ENCODE measurements at regions not wholly inside any gene's neighbourhood (a gene's known extent, or its start where the extent isn't known, plus 50 kb on each side); places are given as distances from the start of the nearest gene placed in this dataset.

DNA sequence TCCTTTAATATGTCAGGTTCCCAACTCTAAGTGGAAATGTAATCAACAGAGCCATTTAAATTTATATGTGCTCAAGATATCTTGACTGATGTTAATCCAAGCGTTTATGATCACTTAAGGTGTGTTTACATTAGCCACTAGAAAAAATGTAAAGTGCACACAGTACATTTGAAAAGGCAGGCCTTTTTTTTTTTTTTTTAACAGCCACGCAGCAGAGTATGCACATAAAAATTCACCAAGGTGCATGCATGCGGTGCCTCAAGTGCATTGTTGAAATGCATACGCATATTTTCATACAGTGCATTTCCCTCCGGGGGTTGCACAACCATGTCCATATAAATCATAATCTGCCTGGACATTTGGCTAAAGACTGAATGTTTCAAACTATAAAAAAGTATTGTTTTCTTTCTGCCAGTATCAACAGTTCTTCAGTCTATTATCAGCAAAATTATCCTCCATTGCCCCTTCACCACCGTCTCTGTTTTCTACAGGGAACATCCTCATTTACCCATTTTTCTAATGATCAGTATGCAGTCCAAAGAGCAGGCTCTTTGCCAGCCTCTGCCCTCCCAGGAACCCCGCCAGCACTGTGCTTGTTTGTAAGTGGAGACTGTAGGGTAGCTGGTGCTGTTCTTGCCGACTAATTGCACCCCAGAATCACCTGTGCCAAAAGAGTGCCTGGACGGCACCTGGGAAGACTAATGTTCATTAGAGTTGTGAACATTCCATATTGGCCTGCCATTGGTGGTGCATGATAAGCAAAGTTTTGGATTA, 611.2 kb upstream of the CFAP20DC start:
- Histone ChIP-seq H3K9ac (ENCODE audit: extremely low read depth, low read length, poor library complexity, severe bottlenecking) (no peak overlapping the region), H3K4me1 (ENCODE audit: control insufficient read depth, insufficient read depth, low read length) (peaks cover 5% of the 10 kb centered on the region), H3K36me3 (ENCODE audit: control insufficient read depth, insufficient read depth, low read length) (no peaks in the 10 kb centered on the region), H3K9me3 (ENCODE audit: control insufficient read depth, low read length) (no peaks in the 10 kb centered on the region), H3K27ac (ENCODE audit: low read depth, low read length) (no peak overlapping the region), H3K27me3 (ENCODE audit: control insufficient read depth, insufficient read depth, low read length, poor library complexity, severe bottlenecking) (no peaks in the 10 kb centered on the region), H3K4me3 (ENCODE audit: low read length) (no peak overlapping the region)
- Mint-ChIP-seq H3K36me3 (ENCODE audit: low read depth) (no peaks in the 10 kb centered on the region), H3K4me3 (no peak overlapping the region), H3K4me1 (peaks cover 28% of the 10 kb centered on the region), H3K27me3 (ENCODE audit: insufficient read depth) (peaks cover 8% of the 10 kb centered on the region), H3K9me3 (peaks cover 1% of the 10 kb centered on the region), H3K27ac (no peak overlapping the region)
- 83 to 84% methylated on average over 8 to 9 of the region's 9 CpGs for WGBS, 2 experiments (ENCODE audit: insufficient coverage in 1 of 2, insufficient read length in 1 of 2)
- TF ChIP-seq, protein P1, sequence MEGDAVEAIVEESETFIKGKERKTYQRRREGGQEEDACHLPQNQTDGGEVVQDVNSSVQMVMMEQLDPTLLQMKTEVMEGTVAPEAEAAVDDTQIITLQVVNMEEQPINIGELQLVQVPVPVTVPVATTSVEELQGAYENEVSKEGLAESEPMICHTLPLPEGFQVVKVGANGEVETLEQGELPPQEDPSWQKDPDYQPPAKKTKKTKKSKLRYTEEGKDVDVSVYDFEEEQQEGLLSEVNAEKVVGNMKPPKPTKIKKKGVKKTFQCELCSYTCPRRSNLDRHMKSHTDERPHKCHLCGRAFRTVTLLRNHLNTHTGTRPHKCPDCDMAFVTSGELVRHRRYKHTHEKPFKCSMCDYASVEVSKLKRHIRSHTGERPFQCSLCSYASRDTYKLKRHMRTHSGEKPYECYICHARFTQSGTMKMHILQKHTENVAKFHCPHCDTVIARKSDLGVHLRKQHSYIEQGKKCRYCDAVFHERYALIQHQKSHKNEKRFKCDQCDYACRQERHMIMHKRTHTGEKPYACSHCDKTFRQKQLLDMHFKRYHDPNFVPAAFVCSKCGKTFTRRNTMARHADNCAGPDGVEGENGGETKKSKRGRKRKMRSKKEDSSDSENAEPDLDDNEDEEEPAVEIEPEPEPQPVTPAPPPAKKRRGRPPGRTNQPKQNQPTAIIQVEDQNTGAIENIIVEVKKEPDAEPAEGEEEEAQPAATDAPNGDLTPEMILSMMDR (conservative IDR thresholded peaks at IDR 0.05) = no peak
- no peak for DNase-seq

DNA sequence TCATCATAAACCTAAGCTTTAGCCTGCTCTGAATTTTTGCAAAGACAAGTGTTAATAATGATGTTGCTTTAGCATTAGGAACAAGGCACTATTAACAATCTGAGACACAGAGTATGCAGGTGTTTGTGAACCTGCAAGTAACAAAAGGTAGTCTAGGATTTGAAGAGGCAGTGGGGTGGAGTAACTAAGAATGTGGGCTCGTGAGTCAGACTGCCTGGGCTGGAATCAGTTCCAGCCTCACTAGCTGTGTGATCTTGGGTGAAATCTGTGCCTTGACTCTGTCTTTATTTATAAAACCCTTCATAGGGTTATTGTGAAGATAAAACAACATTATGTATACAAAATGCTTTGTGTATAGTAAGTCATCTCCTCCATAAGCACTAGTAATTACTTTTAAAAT, 610.6 kb upstream of the CFAP20DC start:
- Mint-ChIP-seq H3K27me3 (ENCODE audit: insufficient read depth) (peaks cover 8% of the 10 kb centered on the region), H3K27ac (no peak overlapping the region), H3K36me3 (ENCODE audit: low read depth) (no peaks in the 10 kb centered on the region), H3K9me3 (peaks cover 1% of the 10 kb centered on the region), H3K4me1 (peaks cover 26% of the 10 kb centered on the region), H3K4me3 (no peak overlapping the region)
- Histone ChIP-seq H3K9me3 (ENCODE audit: control insufficient read depth, low read length) (no peaks in the 10 kb centered on the region), H3K27me3 (ENCODE audit: control insufficient read depth, insufficient read depth, low read length, poor library complexity, severe bottlenecking) (no peaks in the 10 kb centered on the region), H3K27ac (ENCODE audit: low read depth, low read length) (no peak overlapping the region), H3K9ac (ENCODE audit: extremely low read depth, low read length, poor library complexity, severe bottlenecking) (no peak overlapping the region), H3K36me3 (ENCODE audit: control insufficient read depth, insufficient read depth, low read length) (no peaks in the 10 kb centered on the region), H3K4me3 (ENCODE audit: low read length) (no peak overlapping the region), H3K4me1 (ENCODE audit: control insufficient read depth, insufficient read depth, low read length) (peaks cover 5% of the 10 kb centered on the region)
- DNase-seq = no peak
- TF ChIP-seq, protein P1 (conservative IDR thresholded peaks at IDR 0.05) = no peak
- WGBS, 2 experiments (ENCODE audit: insufficient coverage in 1 of 2, insufficient read length in 1 of 2) = 73% methylated on average over 1 of the region's 1 CpG; no CpG with 5 or more reads in 1 of the 2 experiments

DNA sequence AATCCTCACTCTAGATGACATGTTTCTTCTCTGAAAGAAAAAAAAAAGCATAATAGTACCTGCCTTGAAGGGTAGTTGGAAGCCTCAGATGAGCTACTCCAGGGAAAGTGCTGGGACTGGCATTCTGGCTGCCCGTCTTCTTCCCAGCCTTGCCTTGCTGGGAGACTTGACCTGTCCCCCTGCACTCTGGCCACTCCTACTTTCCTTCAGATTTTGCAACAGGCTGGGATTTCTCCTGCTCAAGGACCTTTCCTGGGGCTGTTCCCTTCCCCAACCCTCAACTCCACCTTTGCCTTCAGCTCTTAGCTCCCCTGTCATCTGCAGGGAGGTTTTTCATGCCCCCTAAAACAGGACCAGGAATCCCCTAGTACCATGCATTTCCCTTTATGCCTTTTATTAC, 609.9 kb upstream of the CFAP20DC start:
- peaks cover 23% of the 10 kb centered on the region for H3K4me1 Mint-ChIP-seq
- DNase-seq = no peak
- Histone ChIP-seq H3K9me3 (ENCODE audit: control insufficient read depth, low read length) (no peaks in the 10 kb centered on the region), H3K36me3 (ENCODE audit: control insufficient read depth, insufficient read depth, low read length) (no peaks in the 10 kb centered on the region), H3K4me3 (ENCODE audit: low read length) (no peak overlapping the region), H3K27ac (ENCODE audit: low read depth, low read length) (no peak overlapping the region), H3K9ac (ENCODE audit: extremely low read depth, low read length, poor library complexity, severe bottlenecking) (no peak overlapping the region), H3K4me1 (ENCODE audit: control insufficient read depth, insufficient read depth, low read length) (peaks cover 4% of the 10 kb centered on the region), H3K27me3 (ENCODE audit: control insufficient read depth, insufficient read depth, low read length, poor library complexity, severe bottlenecking) (no peaks in the 10 kb centered on the region)
- peaks cover 1% of the 10 kb centered on the region for H3K9me3 Mint-ChIP-seq
- WGBS, 2 experiments (ENCODE audit: insufficient coverage in 1 of 2, insufficient read length in 1 of 2) = 88% methylated on average over 1 of the region's 1 CpG; no CpG with 5 or more reads in 1 of the 2 experiments
- no peak overlapping the region for H3K27ac Mint-ChIP-seq
- H3K27me3 Mint-ChIP-seq (ENCODE audit: insufficient read depth) = peaks cover 8% of the 10 kb centered on the region
- no peaks in the 10 kb centered on the region for H3K36me3 Mint-ChIP-seq (ENCODE audit: low read depth)
- TF ChIP-seq, protein P1 (conservative IDR thresholded peaks at IDR 0.05) = no peak
- H3K4me3 Mint-ChIP-seq = no peak overlapping the region

Data from endodermal cell (in vitro differentiated cells).